GM12874 (cell line): ENCODE measurements at regions not wholly inside any gene's neighbourhood (a gene's known extent, or its start where the extent isn't known, plus 50 kb on each side); places are given as distances from the start of the nearest gene placed in this dataset.

Experiments
- TF ChIP-seq, protein P1 (sequence below): IDR thresholded peaks from 2 replicates; pipeline ENCODE4 v1.5.1; 2011; ENCODE audit warnings: low read depth, mild to moderate bottlenecking, control low read depth, low read length, moderate library complexity; ENCODE audit not compliant: insufficient read depth

DNA sequence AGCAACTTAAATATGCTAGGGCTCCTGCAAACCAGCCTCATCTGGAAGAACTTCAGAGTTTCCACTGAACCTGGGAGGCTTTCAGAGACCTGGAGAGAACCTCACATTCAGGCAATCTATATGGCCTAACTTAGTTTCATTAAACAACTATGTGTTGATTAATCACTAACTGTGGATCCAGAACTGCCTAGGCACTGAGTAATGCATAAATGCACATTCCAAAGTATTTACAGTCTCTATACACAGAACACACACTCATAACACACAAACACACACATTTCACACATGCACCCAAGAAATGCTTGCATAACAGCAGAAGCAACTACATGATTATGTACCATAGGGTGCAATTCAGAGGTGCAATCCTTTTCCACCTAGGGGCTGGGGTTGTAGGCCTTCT, 552.8 kb downstream of the BCL11A start:
- TF ChIP-seq, protein P1, sequence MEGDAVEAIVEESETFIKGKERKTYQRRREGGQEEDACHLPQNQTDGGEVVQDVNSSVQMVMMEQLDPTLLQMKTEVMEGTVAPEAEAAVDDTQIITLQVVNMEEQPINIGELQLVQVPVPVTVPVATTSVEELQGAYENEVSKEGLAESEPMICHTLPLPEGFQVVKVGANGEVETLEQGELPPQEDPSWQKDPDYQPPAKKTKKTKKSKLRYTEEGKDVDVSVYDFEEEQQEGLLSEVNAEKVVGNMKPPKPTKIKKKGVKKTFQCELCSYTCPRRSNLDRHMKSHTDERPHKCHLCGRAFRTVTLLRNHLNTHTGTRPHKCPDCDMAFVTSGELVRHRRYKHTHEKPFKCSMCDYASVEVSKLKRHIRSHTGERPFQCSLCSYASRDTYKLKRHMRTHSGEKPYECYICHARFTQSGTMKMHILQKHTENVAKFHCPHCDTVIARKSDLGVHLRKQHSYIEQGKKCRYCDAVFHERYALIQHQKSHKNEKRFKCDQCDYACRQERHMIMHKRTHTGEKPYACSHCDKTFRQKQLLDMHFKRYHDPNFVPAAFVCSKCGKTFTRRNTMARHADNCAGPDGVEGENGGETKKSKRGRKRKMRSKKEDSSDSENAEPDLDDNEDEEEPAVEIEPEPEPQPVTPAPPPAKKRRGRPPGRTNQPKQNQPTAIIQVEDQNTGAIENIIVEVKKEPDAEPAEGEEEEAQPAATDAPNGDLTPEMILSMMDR, result no peak

DNA sequence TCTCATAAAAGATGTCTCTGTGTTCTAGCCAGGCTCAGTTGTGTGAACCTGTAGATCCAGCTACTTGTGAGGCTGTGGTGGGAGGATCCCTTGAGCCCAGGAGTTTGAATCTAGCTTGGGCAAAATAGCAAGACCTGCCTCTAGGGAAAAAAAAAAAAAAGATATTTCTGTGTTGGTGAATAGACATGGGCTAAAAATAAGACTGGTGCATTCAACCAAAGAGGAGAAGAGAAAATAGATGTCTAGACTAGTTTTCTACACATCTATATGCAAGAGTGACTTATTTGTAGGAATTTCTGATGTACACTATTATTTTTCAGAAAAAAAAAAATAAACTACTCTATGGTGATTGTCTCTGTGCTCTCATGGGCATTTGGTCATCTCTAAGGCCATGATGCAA, 555.1 kb downstream of the BCL11A start:
- TF ChIP-seq, protein P1, result no peak

DNA sequence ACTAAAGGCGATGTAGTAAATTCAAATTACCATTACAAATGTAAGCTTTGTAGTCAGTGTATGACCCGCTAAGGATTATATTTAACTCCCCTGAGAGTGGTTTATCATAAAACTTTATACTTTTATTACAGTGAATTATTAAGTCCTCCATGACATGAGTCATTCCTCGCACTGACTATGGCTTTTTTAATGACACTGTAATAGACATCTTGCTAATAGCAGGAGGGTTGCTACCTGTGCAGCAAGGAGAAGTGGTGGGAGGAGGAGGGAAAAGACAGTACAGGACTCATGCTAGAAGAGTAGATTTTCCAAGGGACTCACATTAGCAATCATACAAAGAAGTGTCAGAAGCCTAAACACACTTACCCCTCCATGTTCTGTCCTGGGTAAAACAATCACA, 556.1 kb downstream of the BCL11A start:
- TF ChIP-seq, protein P1, result no peak

DNA sequence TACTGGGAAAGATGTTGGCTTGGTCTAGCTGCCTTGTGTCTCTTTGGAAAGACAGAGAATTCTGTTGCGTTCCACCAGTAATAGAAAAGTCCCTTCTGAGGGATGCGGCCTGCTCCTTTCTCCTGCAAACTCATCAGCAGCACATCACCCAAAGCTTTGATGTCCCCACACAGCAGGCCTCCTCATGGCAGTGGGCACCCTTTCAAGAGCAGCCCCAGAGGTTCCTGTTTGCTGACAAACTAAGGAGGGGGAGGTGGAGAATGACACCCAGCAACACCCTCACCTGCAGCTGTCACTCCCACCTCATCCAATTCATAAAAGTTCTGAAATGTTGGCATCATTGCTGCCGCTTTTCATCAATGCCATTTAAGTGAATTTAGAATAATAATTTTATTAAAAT, 556.6 kb downstream of the BCL11A start:
- TF ChIP-seq, protein P1, result no peak

DNA sequence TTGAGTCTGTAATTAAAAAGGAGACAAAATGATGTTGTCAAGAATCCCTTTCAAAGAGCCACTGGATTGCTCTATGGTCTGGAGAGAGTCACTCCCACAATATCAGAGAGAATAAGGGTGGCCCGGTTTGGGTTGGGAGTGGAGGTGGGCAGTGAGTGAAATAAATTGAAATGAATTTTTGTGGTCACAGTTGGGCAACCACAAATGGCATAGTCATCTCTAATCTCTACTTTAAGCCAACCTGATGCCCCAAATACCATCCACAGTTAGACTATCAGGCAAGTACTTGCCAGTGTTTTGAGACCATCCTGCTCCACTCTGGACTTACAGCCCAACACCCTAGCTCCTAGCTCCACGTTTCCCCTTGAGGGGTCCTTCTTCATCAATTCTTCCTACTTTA, 559.7 kb downstream of the BCL11A start:
- TF ChIP-seq, protein P1, result no peak

DNA sequence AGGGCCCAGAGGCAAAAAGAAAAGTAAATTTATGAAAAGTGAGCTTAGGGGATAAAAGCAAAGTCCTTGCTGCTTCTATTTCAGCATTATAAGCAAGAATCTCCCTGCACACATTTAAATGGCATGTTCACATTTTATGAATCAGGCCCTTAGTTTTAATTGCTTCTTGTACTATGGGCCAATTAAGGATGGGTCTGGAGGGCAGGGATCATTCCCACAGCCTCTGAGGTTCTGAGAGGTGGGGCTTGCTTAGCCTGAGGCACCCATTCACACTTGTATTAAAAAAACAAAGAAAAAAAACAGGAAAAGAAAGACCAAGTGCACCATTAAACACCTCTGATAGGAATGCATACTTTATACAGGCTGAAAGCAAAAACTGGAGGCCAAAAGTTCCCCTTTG, 565.1 kb downstream of the BCL11A start:
- TF ChIP-seq, protein P1, result no peak

DNA sequence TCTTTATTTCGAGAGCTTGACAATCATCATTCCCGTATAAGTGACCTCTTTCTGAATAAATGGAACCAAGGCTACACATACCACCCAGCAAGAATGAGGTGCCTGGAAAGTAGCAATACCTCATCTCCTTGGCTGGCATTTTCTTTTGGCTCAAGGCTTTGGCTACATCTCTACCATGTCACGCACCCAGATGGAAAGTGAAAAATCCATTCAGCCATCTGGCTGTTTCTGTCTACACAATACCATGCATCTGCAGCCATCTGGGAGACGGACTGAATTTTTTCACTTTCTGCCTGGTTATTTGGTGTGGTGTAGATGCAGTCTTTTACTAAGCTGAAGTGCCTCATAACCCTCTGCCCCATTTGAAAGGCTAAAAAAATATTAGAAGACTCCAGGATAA, 566.9 kb downstream of the BCL11A start:
- TF ChIP-seq, protein P1, result no peak

DNA sequence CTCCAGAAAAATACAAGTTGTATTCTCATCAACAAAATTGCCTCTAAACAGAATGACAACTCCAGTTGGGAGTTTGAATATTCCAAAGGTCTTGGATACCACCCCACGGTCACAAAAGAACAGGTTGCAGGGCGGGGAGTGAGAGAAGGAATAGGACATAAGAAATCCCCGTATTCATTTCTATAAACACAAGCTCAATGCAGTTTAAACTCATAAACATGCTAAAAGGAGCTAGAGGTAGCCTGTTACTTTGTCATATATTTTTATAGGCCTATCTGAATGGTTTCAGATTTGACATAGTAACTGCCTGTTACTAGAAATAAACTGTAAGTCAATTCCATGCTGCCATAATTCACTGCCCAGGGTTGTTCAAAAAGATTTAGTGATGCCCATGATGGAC, 567.5 kb downstream of the BCL11A start:
- TF ChIP-seq, protein P1, result no peak
